Lung microvascular endothelial cell (primary cell): ENCODE measurements at regions not wholly inside any gene's neighbourhood (a gene's known extent, or its start where the extent isn't known, plus 50 kb on each side); places are given as distances from the start of the nearest gene placed in this dataset.
"Not testable (repeated sequence)": the region's sequence is repeated elsewhere in the genome, so short reads cannot be mapped to it uniquely, and the experiment has no call there.

Experiments
- DNase-seq, 2 donors: peaks; one replicate each; pipeline versions ENCODE4 v3.0.0 to v3.0.0-alpha.2; 2010; ENCODE audit warnings: low read depth in 2 of 2

- DNase-seq = no peak
These were observed 142.7 kb upstream of the DPPA4 start for GRCh38 chr3:109480014-109480413.

GRCh38 chr3:109478614-109479013 is 141.3 kb upstream of the DPPA4 start:
- DNase-seq = no peak

- no peak for DNase-seq
These were observed 123.6 kb upstream of the DPPA4 start for GRCh38 chr3:109460961-109461360.

GRCh38 chr3:109445210-109445609 is 107.9 kb upstream of the DPPA4 start:
- no peak for DNase-seq

- DNase-seq = no peak
These were observed 105.2 kb upstream of the DPPA4 start for GRCh38 chr3:109442531-109442930.

- no peak for DNase-seq
These were observed 103.0 kb upstream of the DPPA4 start for GRCh38 chr3:109440353-109440752.

GRCh38 chr3:109432833-109433232 is 95.5 kb upstream of the DPPA4 start:
- no peak for DNase-seq

- DNase-seq = no peak
These were observed 93.7 kb upstream of the DPPA4 start for GRCh38 chr3:109430911-109431563.

- peak in 1 of 2 donors; percentile 12 for DNase-seq
These were observed 75.7 kb upstream of the DPPA4 start for GRCh38 chr3:109413049-109413448.

- DNase-seq = no peak
These were observed 74.2 kb upstream of the DPPA4 start for GRCh38 chr3:109411547-109411946.

GRCh38 chr3:109396806-109397205 is 59.5 kb upstream of the DPPA4 start:
- no peak for DNase-seq

- not testable (repeated sequence) for DNase-seq
These were observed 56.4 kb upstream of the DPPA4 start for GRCh38 chr3:109393728-109394127.

- DNase-seq = no peak
These were observed 54.9 kb upstream of the DPPA4 start for GRCh38 chr3:109392293-109392692.

- DNase-seq = no peak
These were observed 50.3 kb upstream of the DPPA4 start for GRCh38 chr3:109387621-109388020.

- DNase-seq = no peak
These were observed 49.9 kb upstream of the DPPA4 start for GRCh38 chr3:109387201-109387600.
